Stomach (tissue), 4 donors: ENCODE measurements at regions not wholly inside any gene's neighbourhood (a gene's known extent, or its start where the extent isn't known, plus 50 kb on each side); places are given as distances from the start of the nearest gene placed in this dataset.

ENCODE experiments used
- EP300 ChIP-seq: sonication (generic); formaldehyde crosslinking; IDR thresholded peaks from one replicate; pipeline ENCODE4 v1.6.1; 2017; ENCODE audit warnings: antibody characterized with exemption
- POLR2AphosphoS5 ChIP-seq, 3 donors: sonication (generic); formaldehyde crosslinking; IDR thresholded peaks; one replicate each; pipeline ENCODE4 v1.6.1; 2016; ENCODE audit warnings: antibody characterized with exemption in 3 of 3
- TF ChIP-seq, protein P1 (sequence below), 7 experiments: fragments of 450-650 bp in 4 of 7; fragments of 200-600 bp in 3 of 7; sonication (generic) in 3 of 7; IDR thresholded peaks; one replicate each; pipeline ENCODE4 v1.5.1; 2016 to 2019; ENCODE audit warnings: antibody characterized with exemption in 7 of 7, control low read depth in 2 of 7, mild to moderate bottlenecking in 1 of 7

DNA sequence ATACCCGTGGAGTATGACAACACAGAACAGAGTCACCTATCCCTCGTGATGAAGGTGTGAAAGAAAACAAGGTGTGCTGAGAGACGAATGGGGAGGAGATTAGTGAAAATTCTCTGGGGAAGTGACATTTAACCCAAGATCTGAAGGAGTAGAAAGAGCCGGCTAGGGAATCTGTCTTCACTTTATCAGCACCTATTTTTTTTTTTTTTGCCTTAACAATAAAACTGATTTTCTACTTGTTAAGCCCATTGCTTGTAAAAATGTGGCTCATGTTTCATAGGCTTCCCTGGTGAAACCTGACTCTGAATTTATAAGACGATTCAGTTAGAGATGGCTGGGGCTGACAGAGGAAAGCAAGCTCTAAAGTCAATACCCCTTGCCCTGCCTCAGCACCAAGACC is 322.6 kb upstream of the MSX2 start:
- TF ChIP-seq, protein P1, sequence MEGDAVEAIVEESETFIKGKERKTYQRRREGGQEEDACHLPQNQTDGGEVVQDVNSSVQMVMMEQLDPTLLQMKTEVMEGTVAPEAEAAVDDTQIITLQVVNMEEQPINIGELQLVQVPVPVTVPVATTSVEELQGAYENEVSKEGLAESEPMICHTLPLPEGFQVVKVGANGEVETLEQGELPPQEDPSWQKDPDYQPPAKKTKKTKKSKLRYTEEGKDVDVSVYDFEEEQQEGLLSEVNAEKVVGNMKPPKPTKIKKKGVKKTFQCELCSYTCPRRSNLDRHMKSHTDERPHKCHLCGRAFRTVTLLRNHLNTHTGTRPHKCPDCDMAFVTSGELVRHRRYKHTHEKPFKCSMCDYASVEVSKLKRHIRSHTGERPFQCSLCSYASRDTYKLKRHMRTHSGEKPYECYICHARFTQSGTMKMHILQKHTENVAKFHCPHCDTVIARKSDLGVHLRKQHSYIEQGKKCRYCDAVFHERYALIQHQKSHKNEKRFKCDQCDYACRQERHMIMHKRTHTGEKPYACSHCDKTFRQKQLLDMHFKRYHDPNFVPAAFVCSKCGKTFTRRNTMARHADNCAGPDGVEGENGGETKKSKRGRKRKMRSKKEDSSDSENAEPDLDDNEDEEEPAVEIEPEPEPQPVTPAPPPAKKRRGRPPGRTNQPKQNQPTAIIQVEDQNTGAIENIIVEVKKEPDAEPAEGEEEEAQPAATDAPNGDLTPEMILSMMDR (IDR thresholded peaks at IDR 0.05), result no peak
- no peak for TF ChIP-seq EP300
- no peak for TF ChIP-seq POLR2AphosphoS5 (IDR thresholded peaks at IDR 0.05)
